ENCODE measurements at regions not wholly inside any gene's neighbourhood (a gene's known extent, or its start where the extent isn't known, plus 50 kb on each side); places are given as distances from the start of the nearest gene placed in this dataset.

DNA sequence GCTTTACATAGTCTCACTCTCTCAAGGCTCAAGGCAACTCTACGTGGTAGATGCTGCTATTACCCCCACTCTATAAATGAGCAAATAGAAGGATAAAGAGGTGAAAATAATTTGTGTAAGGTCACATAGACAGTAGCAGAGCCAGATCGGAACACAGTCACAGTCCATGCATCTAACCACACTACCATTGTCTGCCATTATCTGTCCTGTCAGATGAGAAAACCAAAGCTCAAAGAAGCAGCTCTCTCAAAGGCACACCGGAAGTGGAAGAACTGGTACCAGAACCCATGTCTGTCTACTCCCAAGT lies 134.4 kb upstream of the NUDT4 start:
- DNase-seq (ENCODE audit: low read depth, low spot score) = no peak
- TF ChIP-seq, protein P1, sequence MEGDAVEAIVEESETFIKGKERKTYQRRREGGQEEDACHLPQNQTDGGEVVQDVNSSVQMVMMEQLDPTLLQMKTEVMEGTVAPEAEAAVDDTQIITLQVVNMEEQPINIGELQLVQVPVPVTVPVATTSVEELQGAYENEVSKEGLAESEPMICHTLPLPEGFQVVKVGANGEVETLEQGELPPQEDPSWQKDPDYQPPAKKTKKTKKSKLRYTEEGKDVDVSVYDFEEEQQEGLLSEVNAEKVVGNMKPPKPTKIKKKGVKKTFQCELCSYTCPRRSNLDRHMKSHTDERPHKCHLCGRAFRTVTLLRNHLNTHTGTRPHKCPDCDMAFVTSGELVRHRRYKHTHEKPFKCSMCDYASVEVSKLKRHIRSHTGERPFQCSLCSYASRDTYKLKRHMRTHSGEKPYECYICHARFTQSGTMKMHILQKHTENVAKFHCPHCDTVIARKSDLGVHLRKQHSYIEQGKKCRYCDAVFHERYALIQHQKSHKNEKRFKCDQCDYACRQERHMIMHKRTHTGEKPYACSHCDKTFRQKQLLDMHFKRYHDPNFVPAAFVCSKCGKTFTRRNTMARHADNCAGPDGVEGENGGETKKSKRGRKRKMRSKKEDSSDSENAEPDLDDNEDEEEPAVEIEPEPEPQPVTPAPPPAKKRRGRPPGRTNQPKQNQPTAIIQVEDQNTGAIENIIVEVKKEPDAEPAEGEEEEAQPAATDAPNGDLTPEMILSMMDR (IDR thresholded peaks at IDR 0.05; ENCODE audit: insufficient read depth, low read length, missing control alignments) = no peak
- no peak overlapping the region for H3K4me3 ChIP-seq (ENCODE audit: low read depth, low read length)
- ChIA-PET CTCF (no interaction called here), POLR2A (interaction anchor here (0.6 kb wide), 2 partner anchors 66 to 155 kb away, joined by 5 read pairs; no protein-coding TSS in a partner anchor)

DNA sequence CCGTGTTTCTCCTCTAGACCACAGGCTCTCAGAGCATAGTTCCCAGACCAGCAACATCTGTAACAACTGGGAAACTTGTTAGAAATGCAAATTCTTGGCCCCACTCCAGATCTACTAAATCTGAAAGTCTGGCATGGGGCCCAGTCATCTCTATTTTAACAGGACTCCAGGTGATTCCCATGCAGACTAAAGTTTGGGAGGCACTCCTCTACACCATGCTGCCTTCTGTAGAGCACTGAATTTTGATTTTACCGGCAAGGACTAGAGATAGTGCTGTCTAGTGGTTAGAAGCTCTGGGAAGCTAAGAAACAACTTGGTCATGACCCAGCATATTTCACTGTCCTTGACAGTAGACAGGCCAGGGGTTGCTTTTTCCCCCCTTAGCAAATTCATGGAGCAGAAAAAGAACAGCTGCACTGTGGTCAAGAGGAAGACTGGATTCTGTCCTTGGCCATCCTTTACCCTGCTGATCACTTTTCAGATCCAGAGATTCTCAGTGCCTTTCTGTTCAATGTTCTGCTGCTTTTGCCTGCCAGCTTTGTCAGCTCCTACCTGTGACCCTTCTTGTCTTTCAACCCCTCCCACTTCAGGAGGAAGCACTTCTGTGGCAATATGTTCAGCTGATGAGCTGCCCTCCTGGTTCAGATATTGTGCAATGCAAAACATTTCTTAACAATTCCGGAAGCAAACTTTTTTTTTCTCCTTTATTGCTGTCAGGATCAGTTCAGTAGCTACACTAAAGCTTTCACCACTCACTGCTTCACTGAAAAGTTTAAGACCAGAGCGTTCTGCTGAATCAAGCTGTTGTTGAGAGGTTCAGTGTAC lies 133.8 kb upstream of the NUDT4 start:
- DNase-seq (ENCODE audit: low read depth, low spot score) = no peak
- no peak overlapping the region for H3K4me3 ChIP-seq (ENCODE audit: low read depth, low read length)
- ChIA-PET POLR2A (interaction anchor here (0.6 kb wide), 1 partner anchor 154 kb away, joined by 5 read pairs; no protein-coding TSS in a partner anchor), CTCF (interaction anchor here (0.6 to 1.5 kb wide), 5 partner anchors 8 to 257 kb away, joined by 3 to 5 read pairs (median 3); no protein-coding TSS in a partner anchor)
- TF ChIP-seq, protein P1 (IDR thresholded peaks at IDR 0.05; ENCODE audit: insufficient read depth, low read length, missing control alignments) = no peak

- no peak for DNase-seq (ENCODE audit: low read depth, low spot score)
- ChIA-PET CTCF (interaction anchor here (0.6 to 1.5 kb wide), 5 partner anchors 9 to 257 kb away, joined by 3 to 5 read pairs (median 3); no protein-coding TSS in a partner anchor), POLR2A (no interaction called here)
- TF ChIP-seq, protein P1 (IDR thresholded peaks at IDR 0.05; ENCODE audit: insufficient read depth, low read length, missing control alignments) = no peak
- no peak overlapping the region for H3K4me3 ChIP-seq (ENCODE audit: low read depth, low read length)
Measured at GRCh38 chr12:93244514-93245077, 133.1 kb upstream of the NUDT4 start.

DNA sequence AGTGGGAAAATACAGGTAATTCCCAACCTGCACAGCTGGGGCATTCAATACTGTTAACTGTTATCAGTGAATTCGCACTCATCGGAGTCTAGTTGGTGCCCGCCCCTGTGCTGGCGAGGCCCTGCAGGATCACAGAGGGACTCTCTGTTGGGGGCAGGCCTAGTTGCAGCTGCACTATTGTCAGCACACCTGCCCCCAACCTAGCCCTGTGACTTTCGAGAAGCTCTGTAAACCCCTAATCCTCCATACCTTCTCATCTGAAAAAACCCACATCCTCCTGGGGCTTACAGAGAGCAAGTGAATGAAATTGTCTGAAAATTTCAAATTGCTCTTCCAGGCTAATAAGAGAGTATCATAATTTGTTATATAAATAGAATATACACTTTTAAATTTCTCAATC lies 132.2 kb upstream of the NUDT4 start:
- no peak for DNase-seq (ENCODE audit: low read depth, low spot score)
- TF ChIP-seq, protein P1 (IDR thresholded peaks at IDR 0.05; ENCODE audit: insufficient read depth, low read length, missing control alignments) = no peak
- ChIA-PET POLR2A (no interaction called here), CTCF (no interaction called here)
- H3K4me3 ChIP-seq (ENCODE audit: low read depth, low read length) = no peak overlapping the region

DNA sequence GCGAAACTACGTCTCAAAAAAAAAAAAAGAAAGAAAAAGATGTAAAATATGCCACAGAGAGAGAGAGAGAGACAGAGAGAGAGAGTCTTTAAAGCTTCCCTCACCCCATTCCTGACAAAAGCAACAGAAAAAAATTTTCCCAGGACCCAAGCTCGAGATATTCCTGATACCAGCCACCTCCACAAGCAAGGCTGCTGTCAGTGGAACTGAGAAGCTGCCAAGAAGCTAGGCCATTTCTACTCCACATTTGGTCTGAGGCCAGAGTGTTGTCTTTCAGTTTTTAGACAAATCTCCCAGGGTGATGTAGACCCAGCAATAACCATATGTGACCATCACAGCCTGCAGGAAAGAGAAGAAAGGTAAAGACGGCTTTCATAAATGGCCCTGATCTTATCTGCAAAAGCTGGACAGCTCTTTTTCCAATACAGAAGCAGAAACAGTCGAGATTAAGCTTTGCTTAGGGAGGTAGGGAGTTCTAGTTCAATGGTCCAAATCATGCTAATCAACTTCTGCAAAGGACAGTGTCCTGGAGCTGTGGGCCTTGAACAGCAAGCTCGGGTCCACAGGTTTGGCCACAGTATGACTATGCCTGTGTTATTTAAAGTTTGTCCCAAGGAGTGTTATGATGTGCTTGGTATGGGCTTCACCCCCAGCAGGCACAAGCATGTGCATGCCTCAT lies 130.3 kb upstream of the NUDT4 start:
- TF ChIP-seq, protein P1 (IDR thresholded peaks at IDR 0.05; ENCODE audit: insufficient read depth, low read length, missing control alignments) = no peak
- CTCF ChIA-PET = interaction anchor here (1.2 to 1.4 kb wide), 2 partner anchors 13 to 23 kb away, joined by 3 to 4 read pairs; no protein-coding TSS in a partner anchor

DNA sequence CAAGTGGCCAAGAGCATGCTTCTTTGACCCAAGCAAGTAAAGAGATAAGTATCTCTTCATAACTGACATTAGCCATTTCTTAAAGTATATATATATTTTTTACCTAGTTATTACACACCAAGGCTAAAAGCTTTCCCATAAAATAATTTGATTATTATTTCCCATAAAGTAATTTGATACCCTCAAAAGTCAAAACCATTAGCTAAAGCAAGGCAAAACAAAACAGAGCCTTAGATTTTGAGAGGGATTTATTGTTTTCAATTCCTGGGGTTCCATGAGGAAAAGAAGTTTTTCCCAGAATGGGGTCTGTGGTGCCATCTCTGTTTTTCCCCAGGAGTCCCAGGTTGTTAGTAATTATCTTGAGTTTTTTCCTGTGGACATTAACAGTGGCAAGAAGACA lies 125.5 kb upstream of the NUDT4 start:
- POLR2A ChIA-PET = no interaction called here

More for the DNA sequence above, 130.3 kb upstream of the NUDT4 start:
- no peak for DNase-seq (ENCODE audit: low read depth, low spot score)
- POLR2A ChIA-PET = no interaction called here
- no peak overlapping the region for H3K4me3 ChIP-seq (ENCODE audit: low read depth, low read length)

More for the DNA sequence above, 125.5 kb upstream of the NUDT4 start:
- TF ChIP-seq, protein P1 (IDR thresholded peaks at IDR 0.05; ENCODE audit: insufficient read depth, low read length, missing control alignments) = no peak
- no peak overlapping the region for H3K4me3 ChIP-seq (ENCODE audit: low read depth, low read length)
- CTCF ChIA-PET = no interaction called here
- no peak for DNase-seq (ENCODE audit: low read depth, low spot score)

Measured in AG04449 (cell line).